ENCODE measurements at regions not wholly inside any gene's neighbourhood (a gene's known extent, or its start where the extent isn't known, plus 50 kb on each side); places are given as distances from the start of the nearest gene placed in this dataset.
A peak's percentile ranks its signal among the peaks of the same experiment; 100 is the strongest.
"Not testable (repeated sequence)": the region's sequence is repeated elsewhere in the genome, so short reads cannot be mapped to it uniquely, and the experiment has no call there.

- Histone ChIP-seq H3K4me3 (replicated peaks; ENCODE audit: low read depth, low read length) (no peak overlapping the region), H3K27me3 (replicated peaks; ENCODE audit: control insufficient read depth, insufficient read depth, low read length) (no peaks in the 10 kb centered on the region), H3K36me3 (ENCODE audit: control insufficient read depth, insufficient read depth, low read length) (no peaks in the 10 kb centered on the region)
- TF ChIP-seq CTCF (IDR thresholded peaks at IDR 0.05; ENCODE audit: insufficient read depth, low read length, poor library complexity, severe bottlenecking) = no peak
- DNase-seq (ENCODE audit: extremely low read depth, insufficient read length) = no peak
Observed at GRCh38 chr5:50595199-50595598, 71.2 kb upstream of the PARP8 start.

GRCh38 chr5:50601576-50601975, 64.9 kb upstream of the PARP8 start:
- DNase-seq (ENCODE audit: extremely low read depth, insufficient read length); H3K4me3 ChIP-seq (replicated peaks; ENCODE audit: low read depth, low read length); H3K27me3 ChIP-seq (replicated peaks; ENCODE audit: control insufficient read depth, insufficient read depth, low read length); H3K36me3 ChIP-seq (ENCODE audit: control insufficient read depth, insufficient read depth, low read length): not testable (repeated sequence)

GRCh38 chr5:50606179-50606578, 60.3 kb upstream of the PARP8 start:
- TF ChIP-seq CTCF (IDR thresholded peaks at IDR 0.05; ENCODE audit: insufficient read depth, low read length, poor library complexity, severe bottlenecking) = no peak
- peak; percentile 24 for DNase-seq (ENCODE audit: extremely low read depth, insufficient read length)
- no peaks in the 10 kb centered on the region for H3K27me3 ChIP-seq (replicated peaks; ENCODE audit: control insufficient read depth, insufficient read depth, low read length)
- no peaks in the 10 kb centered on the region for H3K36me3 ChIP-seq (ENCODE audit: control insufficient read depth, insufficient read depth, low read length)
- no peak overlapping the region for H3K4me3 ChIP-seq (replicated peaks; ENCODE audit: low read depth, low read length)

- H3K36me3 ChIP-seq (ENCODE audit: control insufficient read depth, insufficient read depth, low read length); DNase-seq (ENCODE audit: extremely low read depth, insufficient read length); H3K27me3 ChIP-seq (replicated peaks; ENCODE audit: control insufficient read depth, insufficient read depth, low read length); H3K4me3 ChIP-seq (replicated peaks; ENCODE audit: low read depth, low read length): not testable (repeated sequence)
Observed at GRCh38 chr5:50607456-50607855, 59.0 kb upstream of the PARP8 start.

GRCh38 chr5:50607953-50608705, 58.3 kb upstream of the PARP8 start:
- H3K36me3 ChIP-seq (ENCODE audit: control insufficient read depth, insufficient read depth, low read length) = not testable (repeated sequence)

GRCh38 chr5:50613057-50613456, 53.4 kb upstream of the PARP8 start:
- H3K4me3 ChIP-seq (replicated peaks; ENCODE audit: low read depth, low read length); H3K36me3 ChIP-seq (ENCODE audit: control insufficient read depth, insufficient read depth, low read length); H3K27me3 ChIP-seq (replicated peaks; ENCODE audit: control insufficient read depth, insufficient read depth, low read length): not testable (repeated sequence)
- DNase-seq (ENCODE audit: extremely low read depth, insufficient read length) = peak; percentile 13

More at GRCh38 chr5:50607953-50608705, 58.3 kb upstream of the PARP8 start:
- not testable (repeated sequence) for H3K27me3 ChIP-seq (replicated peaks; ENCODE audit: control insufficient read depth, insufficient read depth, low read length); DNase-seq (ENCODE audit: extremely low read depth, insufficient read length); H3K4me3 ChIP-seq (replicated peaks; ENCODE audit: low read depth, low read length)
